ENCODE measurements at regions not wholly inside any gene's neighbourhood (a gene's known extent, or its start where the extent isn't known, plus 50 kb on each side); places are given as distances from the start of the nearest gene placed in this dataset.

GRCh38 chr9:11257992-11258391, 645.2 kb upstream of the PTPRD start:
- TF ChIP-seq, protein P1, sequence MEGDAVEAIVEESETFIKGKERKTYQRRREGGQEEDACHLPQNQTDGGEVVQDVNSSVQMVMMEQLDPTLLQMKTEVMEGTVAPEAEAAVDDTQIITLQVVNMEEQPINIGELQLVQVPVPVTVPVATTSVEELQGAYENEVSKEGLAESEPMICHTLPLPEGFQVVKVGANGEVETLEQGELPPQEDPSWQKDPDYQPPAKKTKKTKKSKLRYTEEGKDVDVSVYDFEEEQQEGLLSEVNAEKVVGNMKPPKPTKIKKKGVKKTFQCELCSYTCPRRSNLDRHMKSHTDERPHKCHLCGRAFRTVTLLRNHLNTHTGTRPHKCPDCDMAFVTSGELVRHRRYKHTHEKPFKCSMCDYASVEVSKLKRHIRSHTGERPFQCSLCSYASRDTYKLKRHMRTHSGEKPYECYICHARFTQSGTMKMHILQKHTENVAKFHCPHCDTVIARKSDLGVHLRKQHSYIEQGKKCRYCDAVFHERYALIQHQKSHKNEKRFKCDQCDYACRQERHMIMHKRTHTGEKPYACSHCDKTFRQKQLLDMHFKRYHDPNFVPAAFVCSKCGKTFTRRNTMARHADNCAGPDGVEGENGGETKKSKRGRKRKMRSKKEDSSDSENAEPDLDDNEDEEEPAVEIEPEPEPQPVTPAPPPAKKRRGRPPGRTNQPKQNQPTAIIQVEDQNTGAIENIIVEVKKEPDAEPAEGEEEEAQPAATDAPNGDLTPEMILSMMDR (conservative IDR thresholded peaks at IDR 0.05; ENCODE audit: low read depth, low read length), result no peak
- TF ChIP-seq RFX5 (IDR thresholded peaks at IDR 0.05; ENCODE audit: low read depth, low read length) (no peak), RAD21 (IDR thresholded peaks at IDR 0.05; ENCODE audit: low read length) (no peak), BHLHE40 (IDR thresholded peaks at IDR 0.05; ENCODE audit: low read depth, low read length) (no peak), MAFK (IDR thresholded peaks at IDR 0.05; ENCODE audit: low read depth, low read length) (no peak), MXI1 (IDR thresholded peaks at IDR 0.05; ENCODE audit: borderline replicate concordance, low read depth, low read length) (no peak), MAZ (IDR thresholded peaks at IDR 0.05; ENCODE audit: borderline replicate concordance, low read depth, low read length) (no peak)
- TF ChIP-seq, protein P2, sequence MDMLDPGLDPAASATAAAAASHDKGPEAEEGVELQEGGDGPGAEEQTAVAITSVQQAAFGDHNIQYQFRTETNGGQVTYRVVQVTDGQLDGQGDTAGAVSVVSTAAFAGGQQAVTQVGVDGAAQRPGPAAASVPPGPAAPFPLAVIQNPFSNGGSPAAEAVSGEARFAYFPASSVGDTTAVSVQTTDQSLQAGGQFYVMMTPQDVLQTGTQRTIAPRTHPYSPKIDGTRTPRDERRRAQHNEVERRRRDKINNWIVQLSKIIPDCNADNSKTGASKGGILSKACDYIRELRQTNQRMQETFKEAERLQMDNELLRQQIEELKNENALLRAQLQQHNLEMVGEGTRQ (IDR thresholded peaks at IDR 0.05; ENCODE audit: low read depth, low read length), result no peak

Measured in IMR-90 (cell line).